Panc1 (cell line): ENCODE measurements at regions not wholly inside any gene's neighbourhood (a gene's known extent, or its start where the extent isn't known, plus 50 kb on each side); places are given as distances from the start of the nearest gene placed in this dataset.

Experiments
- ATAC-seq: fragments of 200-7000 bp; cut with Tn5 transposase; 2 replicates; pipeline ENCODE4 v1.9.1; 2020; ENCODE audit warnings: mild to moderate bottlenecking, moderate library complexity
- BruUV-seq: library from RNA; stranded (reverse); fragments of 400-500 nt; replicated peaks from 2 replicates; lab custom pipeline; 2021; lab: Mats Ljungman, UMichigan
- CTCF ChIA-PET: fragments of 300-600 bp; sonication (Branson Sonifier 250); formaldehyde crosslinking; loops from one replicate; lab custom pipeline; 2022; ENCODE audit warnings: antibody characterized with exemption; lab: Charles Lee
- POLR2A ChIA-PET: fragments of 300-600 bp; sonication (Branson Sonifier 250); formaldehyde crosslinking; loops from one replicate; lab custom pipeline; 2022; ENCODE audit warnings: antibody characterized with exemption; lab: Charles Lee
- DNase-seq: peaks from one replicate; pipeline ENCODE4 v3.0.0-alpha.2; 2010; ENCODE audit warnings: low read depth, low spot score
- H3K27ac ChIP-seq: 2 replicates; pipeline ENCODE4 v1.5.1; 2011; ENCODE audit warnings: mild to moderate bottlenecking, low read length, inconsistent platforms
- H3K27me3 ChIP-seq: fragments of 200-500 bp; sonication (Bioruptor generic); 2 replicates; pipeline ENCODE4 v1.6.0; 2014; ENCODE audit warnings: low read length, inconsistent platforms; ENCODE audit not compliant: control insufficient read depth, insufficient read depth
- H3K36me3 ChIP-seq: fragments of 200-500 bp; sonication (Bioruptor generic); 2 replicates; pipeline ENCODE4 v1.5.1; 2014; ENCODE audit warnings: inconsistent platforms, mild to moderate bottlenecking, low read length, moderate library complexity; ENCODE audit not compliant: control insufficient read depth, insufficient read depth
- H3K4me1 ChIP-seq: 2 replicates; pipeline ENCODE4 v1.5.1; 2011; ENCODE audit warnings: inconsistent platforms, mild to moderate bottlenecking, low read length, moderate library complexity; ENCODE audit not compliant: control insufficient read depth, insufficient read depth
- H3K4me3 ChIP-seq, 2 experiments: 2 replicates each; pipeline ENCODE4 v1.5.1; 2011 to 2012; ENCODE audit warnings: low read depth in 2 of 2, low read length in 2 of 2, mild to moderate bottlenecking in 2 of 2, inconsistent platforms in 1 of 2, moderate library complexity in 1 of 2
- H3K9me3 ChIP-seq: fragments of 200-500 bp; sonication (Bioruptor generic); 2 replicates; pipeline ENCODE4 v1.5.1; 2014; ENCODE audit warnings: low read depth, mild to moderate bottlenecking, inconsistent platforms, low read length, moderate library complexity; ENCODE audit not compliant: control insufficient read depth, insufficient read depth
- CTCF ChIP-seq: fragments of 450-650 bp; IDR thresholded peaks from 2 replicates; pipeline ENCODE4 v1.5.1; 2017; ENCODE audit warnings: mild to moderate bottlenecking
- POLR2AphosphoS5 ChIP-seq: IDR thresholded peaks from 2 replicates; pipeline ENCODE4 v1.6.1; 2012; ENCODE audit warnings: mild to moderate bottlenecking, low read depth, low read length, moderate library complexity
- REST ChIP-seq, 2 experiments: IDR thresholded peaks; 2 replicates each; pipeline ENCODE4 v1.6.1; 2011 to 2012; ENCODE audit warnings: low read depth in 2 of 2, control low read depth in 1 of 2, low read length in 1 of 2, mild to moderate bottlenecking in 1 of 2, moderate library complexity in 1 of 2; ENCODE audit not compliant: insufficient read depth in 1 of 2
- SIN3A ChIP-seq: IDR thresholded peaks from 2 replicates; pipeline ENCODE4 v1.6.1; 2012; ENCODE audit warnings: low read depth, mild to moderate bottlenecking, low read length, moderate library complexity, borderline replicate concordance; ENCODE audit not compliant: insufficient read depth
- TCF7L2 ChIP-seq: IDR thresholded peaks from 2 replicates; pipeline ENCODE4 v1.6.1; 2011; ENCODE audit warnings: mild to moderate bottlenecking, low read depth, low read length, inconsistent platforms
- in situ Hi-C: cut with HindIII; loops from 2 replicates; pipeline ENCODE4 v1.10.0; 2016; ENCODE audit warnings: low sequenced_read_pairs, low pct_unique_long_range_greater_than_20kb
- intact Hi-C: fragments of 100-400 bp; cut with micrococcal nuclease; formaldehyde crosslinking; loops from one replicate; pipeline ENCODE4 v1.10.0; 2022; ENCODE audit not compliant: unreplicated experiment

DNA sequence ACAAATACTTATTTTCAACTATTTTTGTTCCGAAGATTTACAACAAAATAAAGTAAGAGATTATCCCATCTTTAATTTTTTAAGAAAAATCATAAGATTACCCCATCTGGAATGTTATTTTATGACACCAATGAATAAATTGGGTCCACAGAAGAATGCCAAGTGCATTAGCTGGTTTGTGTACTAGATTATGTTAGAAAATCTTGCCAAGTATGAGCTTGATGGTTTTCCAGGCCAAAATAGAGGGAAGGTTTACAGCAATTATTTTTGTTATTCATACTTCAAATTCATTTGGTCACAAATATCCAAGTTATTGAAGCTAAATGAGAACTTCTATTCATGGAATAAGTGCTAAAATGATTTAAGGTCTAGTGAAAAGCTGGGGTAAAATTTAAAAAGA lies 109.4 kb upstream of the DMRTA1 start:
- no TSS peak for BruUV-seq
- H3K27ac ChIP-seq: no peak overlapping the region
- intact Hi-C loops: no loop called here
- CTCF ChIA-PET: no interaction called here
- no peaks in the 10 kb centered on the region for H3K9me3 ChIP-seq
- POLR2A ChIA-PET: no interaction called here
- DNase-seq (no peak), ATAC-seq (no peak)
- no peak overlapping the region for H3K4me3 ChIP-seq
- in situ Hi-C loops: no loop called here
- no peaks in the 10 kb centered on the region for H3K36me3 ChIP-seq
- H3K27me3 ChIP-seq: no peaks in the 10 kb centered on the region
- TF ChIP-seq POLR2AphosphoS5: no peak
- TF ChIP-seq SIN3A: no peak
- TF ChIP-seq REST (IDR thresholded peaks at IDR 0.05; ENCODE audit: insufficient read depth in 1 of 2, low read depth in 2 of 2, low read length in 1 of 2): no peak
- TF ChIP-seq TCF7L2: no peak
- no peak for TF ChIP-seq CTCF
- H3K4me1 ChIP-seq: no peaks in the 10 kb centered on the region

- ChIA-PET POLR2A (no interaction called here), CTCF (no interaction called here)
- in situ Hi-C loops (no loop called here), intact Hi-C loops (no loop called here)
- H3K9me3 ChIP-seq: no peaks in the 10 kb centered on the region; the same call in 1 of the 2 replicates
- no peak for DNase-seq
- no peak overlapping the region for H3K4me3 ChIP-seq
- TF ChIP-seq REST (IDR thresholded peaks at IDR 0.05; ENCODE audit: insufficient read depth in 1 of 2, low read depth in 2 of 2, low read length in 1 of 2) (no peak), SIN3A (no peak), CTCF (no peak), TCF7L2 (no peak), POLR2AphosphoS5 (no peak)
- no peaks in the 10 kb centered on the region; the same call in 1 of the 2 replicates for H3K36me3 ChIP-seq
- no peak for ATAC-seq
- no peaks in the 10 kb centered on the region for H3K27me3 ChIP-seq
- no TSS peak for BruUV-seq
- no peaks in the 10 kb centered on the region for H3K4me1 ChIP-seq
- H3K27ac ChIP-seq: no peak overlapping the region
These were observed 104.0 kb upstream of the DMRTA1 start for GRCh38 chr9:22342491-22343217.
